HEK293 (cell line): ENCODE measurements at regions not wholly inside any gene's neighbourhood (a gene's known extent, or its start where the extent isn't known, plus 50 kb on each side); places are given as distances from the start of the nearest gene placed in this dataset.

Experiments
- CTCF ChIA-PET: fragments of 350-600 bp; formaldehyde crosslinking; extraction: SDS; loops from one replicate; lab custom pipeline; 2021; ENCODE audit warnings: antibody characterized with exemption; lab: Yijun Ruan, JAX
- POLR2A ChIA-PET: fragments of 300-600 bp; formaldehyde crosslinking; extraction: SDS; loops from one replicate; lab custom pipeline; 2020; ENCODE audit warnings: antibody characterized with exemption, inconsistent platforms; lab: Yijun Ruan, JAX
- H3K27ac ChIP-seq: fragments of 200-500 bp; sonication (Bioruptor generic); 2 replicates; pipeline ENCODE4 v1.5.1; 2014; ENCODE audit warnings: low read depth, low read length, control low read depth, inconsistent platforms; ENCODE audit errors: extremely low read depth
- H3K36me3 ChIP-seq, 2 experiments: fragments of 200-500 bp in 1 of 2; sonication (Bioruptor generic) in 1 of 2; 1 replicate in 1 of 2; 2 replicates in 1 of 2; pipeline ENCODE4 v1.5.1; 2014 to 2017; ENCODE audit warnings: inconsistent platforms in 2 of 2, low read length in 2 of 2; ENCODE audit not compliant: control insufficient read depth in 2 of 2, insufficient read depth in 1 of 2
- H3K4me1 ChIP-seq: fragments of 200-500 bp; sonication (Bioruptor generic); 2 replicates; pipeline ENCODE4 v1.5.1; 2014; ENCODE audit warnings: mild to moderate bottlenecking, low read length, inconsistent platforms; ENCODE audit not compliant: control insufficient read depth, insufficient read depth
- H3K4me3 ChIP-seq: 2 replicates; pipeline ENCODE4 v1.5.1; 2011; ENCODE audit warnings: low read depth, mild to moderate bottlenecking, control low read depth, low read length, moderate library complexity
- H3K9me3 ChIP-seq: fragments of 200-500 bp; sonication (Bioruptor generic); 2 replicates; pipeline ENCODE4 v1.5.1; 2014; ENCODE audit warnings: low read depth, low read length, inconsistent platforms; ENCODE audit not compliant: control insufficient read depth, insufficient read depth
- GLI4 ChIP-seq: fragments of 450-650 bp; formaldehyde crosslinking; IDR thresholded peaks from 2 replicates; pipeline ENCODE4 v1.5.1; 2016; ENCODE audit warnings: missing biosample characterization, missing genetic modification characterization
- GLIS2 ChIP-seq: fragments of 450-650 bp; formaldehyde crosslinking; IDR thresholded peaks from 2 replicates; pipeline ENCODE4 v1.5.1; 2016; ENCODE audit warnings: missing biosample characterization, missing genetic modification characterization
- KLF9 ChIP-seq: fragments of 450-650 bp; formaldehyde crosslinking; IDR thresholded peaks from 2 replicates; pipeline ENCODE4 v1.5.1; 2016; ENCODE audit warnings: missing biosample characterization, missing genetic modification characterization, low read depth
- SP3 ChIP-seq: fragments of 450-650 bp; formaldehyde crosslinking; IDR thresholded peaks from 2 replicates; pipeline ENCODE4 v1.5.1; 2016; ENCODE audit warnings: missing biosample characterization, missing genetic modification characterization
- ZBTB17 ChIP-seq: fragments of 450-650 bp; formaldehyde crosslinking; IDR thresholded peaks from 2 replicates; pipeline ENCODE4 v1.5.1; 2016; ENCODE audit warnings: missing biosample characterization, missing genetic modification characterization
- ZBTB20 ChIP-seq: fragments of 450-650 bp; formaldehyde crosslinking; IDR thresholded peaks from 2 replicates; pipeline ENCODE4 v1.5.1; 2016; ENCODE audit warnings: missing biosample characterization, missing genetic modification characterization
- ZNF140 ChIP-seq: fragments of 450-650 bp; formaldehyde crosslinking; IDR thresholded peaks from 2 replicates; pipeline ENCODE4 v1.5.1; 2016; ENCODE audit warnings: missing biosample characterization, missing genetic modification characterization
- ZNF155 ChIP-seq: fragments of 450-650 bp; formaldehyde crosslinking; IDR thresholded peaks from 2 replicates; pipeline ENCODE4 v1.5.1; 2016; ENCODE audit warnings: missing biosample characterization, missing genetic modification characterization
- ZNF19 ChIP-seq: fragments of 450-650 bp; formaldehyde crosslinking; IDR thresholded peaks from 2 replicates; pipeline ENCODE4; 2016; ENCODE audit warnings: missing biosample characterization, missing genetic modification characterization, low read depth
- ZNF223 ChIP-seq: fragments of 450-650 bp; formaldehyde crosslinking; IDR thresholded peaks from 2 replicates; pipeline ENCODE4 v1.5.1; 2016; ENCODE audit warnings: missing biosample characterization, missing genetic modification characterization
- ZNF23 ChIP-seq: fragments of 450-650 bp; formaldehyde crosslinking; IDR thresholded peaks from 2 replicates; pipeline ENCODE4 v1.5.1; 2016; ENCODE audit warnings: missing biosample characterization, missing genetic modification characterization, borderline replicate concordance
- ZNF292 ChIP-seq: fragments of 450-650 bp; formaldehyde crosslinking; IDR thresholded peaks from 2 replicates; pipeline ENCODE4 v1.5.1; 2016; ENCODE audit warnings: low read depth, missing biosample characterization, missing genetic modification characterization, borderline replicate concordance
- ZNF354C ChIP-seq: fragments of 450-650 bp; formaldehyde crosslinking; IDR thresholded peaks from 2 replicates; pipeline ENCODE4 v1.5.1; 2016; ENCODE audit warnings: missing biosample characterization, missing genetic modification characterization, low read depth, borderline replicate concordance
- ZNF366 ChIP-seq: fragments of 450-650 bp; formaldehyde crosslinking; conservative IDR thresholded peaks from 2 replicates; pipeline ENCODE4 v1.5.1; 2016; ENCODE audit warnings: missing biosample characterization, missing genetic modification characterization
- ZNF404 ChIP-seq: fragments of 450-650 bp; formaldehyde crosslinking; IDR thresholded peaks from 2 replicates; pipeline ENCODE4 v1.5.1; 2017; ENCODE audit warnings: missing biosample characterization, missing genetic modification characterization
- ZNF426 ChIP-seq: fragments of 450-650 bp; formaldehyde crosslinking; IDR thresholded peaks from 2 replicates; pipeline ENCODE4 v1.5.1; 2017; ENCODE audit warnings: missing biosample characterization, missing genetic modification characterization, mild to moderate bottlenecking, inconsistent platforms, moderate library complexity
- ZNF514 ChIP-seq: fragments of 450-650 bp; formaldehyde crosslinking; IDR thresholded peaks from 2 replicates; pipeline ENCODE4 v1.5.1; 2016; ENCODE audit warnings: missing biosample characterization, missing genetic modification characterization
- ZNF530 ChIP-seq: fragments of 450-650 bp; formaldehyde crosslinking; IDR thresholded peaks from 2 replicates; pipeline ENCODE4 v1.5.1; 2016; ENCODE audit warnings: low read depth, missing biosample characterization, missing genetic modification characterization
- ZNF544 ChIP-seq: fragments of 450-650 bp; formaldehyde crosslinking; IDR thresholded peaks from 2 replicates; pipeline ENCODE4 v1.5.0; 2017; ENCODE audit warnings: missing biosample characterization, missing genetic modification characterization
- ZNF549 ChIP-seq: fragments of 450-650 bp; IDR thresholded peaks from 2 replicates; pipeline ENCODE4 v1.5.1; 2018; ENCODE audit warnings: missing biosample characterization, missing genetic modification characterization, mild to moderate bottlenecking, inconsistent platforms, moderate library complexity
- ZNF561 ChIP-seq: fragments of 450-650 bp; IDR thresholded peaks from 2 replicates; pipeline ENCODE4 v1.5.1; 2018; ENCODE audit warnings: missing biosample characterization, missing genetic modification characterization, borderline replicate concordance
- ZNF664 ChIP-seq: fragments of 450-650 bp; formaldehyde crosslinking; IDR thresholded peaks from 2 replicates; pipeline ENCODE4 v1.5.1; 2016; ENCODE audit warnings: missing biosample characterization, missing genetic modification characterization
- ZNF792 ChIP-seq: fragments of 450-650 bp; formaldehyde crosslinking; IDR thresholded peaks from 2 replicates; pipeline ENCODE4 v1.5.1; 2016; ENCODE audit warnings: missing biosample characterization, missing genetic modification characterization
- TF ChIP-seq, protein P1 (sequence below): fragments of 450-650 bp; formaldehyde crosslinking; IDR thresholded peaks from 2 replicates; pipeline ENCODE4 v1.5.1; 2016; ENCODE audit warnings: missing biosample characterization, missing genetic modification characterization
- TF ChIP-seq, protein P2 (sequence below): fragments of 450-650 bp; formaldehyde crosslinking; IDR thresholded peaks from 2 replicates; pipeline ENCODE4 v1.5.1; 2017; ENCODE audit warnings: missing biosample characterization, missing genetic modification characterization
- TF ChIP-seq, protein P3 (sequence below): fragments of 450-650 bp; formaldehyde crosslinking; IDR thresholded peaks from 2 replicates; pipeline ENCODE4 v1.5.1; 2016; ENCODE audit warnings: missing biosample characterization, missing genetic modification characterization
- TF ChIP-seq, protein P4 (sequence below): fragments of 450-650 bp; formaldehyde crosslinking; IDR thresholded peaks from 2 replicates; pipeline ENCODE4 v1.5.0; 2017; ENCODE audit warnings: missing biosample characterization, missing genetic modification characterization, borderline replicate concordance
- TF ChIP-seq, protein P5 (sequence below): fragments of 450-650 bp; formaldehyde crosslinking; IDR thresholded peaks from 2 replicates; pipeline ENCODE4 v1.5.1; 2016; ENCODE audit warnings: missing biosample characterization, missing genetic modification characterization

DNA sequence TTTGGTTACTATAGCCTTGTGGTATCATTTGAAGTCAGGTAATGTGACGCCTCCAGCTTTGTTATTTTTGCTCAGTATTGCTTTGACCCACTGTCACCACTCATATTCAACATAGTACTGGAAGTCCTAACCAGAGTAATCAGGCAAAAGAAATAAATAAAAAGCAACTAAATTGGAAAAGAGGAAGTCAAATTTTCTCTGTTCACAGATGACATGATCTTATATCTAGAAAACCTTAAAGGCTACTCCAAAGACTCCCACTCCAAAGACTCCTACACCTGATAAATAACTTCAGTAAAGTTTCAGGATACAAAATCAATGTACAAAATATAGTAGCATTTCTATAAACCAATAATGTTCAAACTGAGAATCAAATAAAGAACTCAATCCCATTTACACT, 348.6 kb downstream of the CXXC4 start:
- ChIA-PET POLR2A (no interaction called here), CTCF (no interaction called here)
- H3K27ac ChIP-seq: no peak overlapping the region
- H3K36me3 ChIP-seq: no peaks in the 10 kb centered on the region
- H3K9me3 ChIP-seq: no peaks in the 10 kb centered on the region
- H3K4me1 ChIP-seq: no peaks in the 10 kb centered on the region
- TF ChIP-seq, protein P1, sequence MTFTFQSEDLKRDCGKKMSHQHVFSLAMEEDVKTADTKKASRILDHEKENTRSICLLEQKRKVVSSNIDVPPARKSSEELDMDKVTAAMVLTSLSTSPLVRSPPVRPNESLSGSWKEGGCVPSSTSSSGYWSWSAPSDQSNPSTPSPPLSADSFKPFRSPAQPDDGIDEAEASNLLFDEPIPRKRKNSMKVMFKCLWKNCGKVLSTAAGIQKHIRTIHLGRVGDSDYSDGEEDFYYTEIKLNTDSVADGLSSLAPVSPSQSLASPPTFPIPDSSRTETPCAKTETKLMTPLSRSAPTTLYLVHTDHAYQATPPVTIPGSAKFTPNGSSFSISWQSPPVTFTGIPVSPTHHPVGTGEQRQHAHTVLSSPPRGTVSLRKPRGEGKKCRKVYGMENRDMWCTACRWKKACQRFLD (tag by site-specific recombination): no peak
- TF ChIP-seq ZNF292 (tag by site-specific recombination) (no peak), ZNF140 (tag by site-specific recombination) (no peak), ZNF366 (tag by site-specific recombination) (no peak), ZBTB17 (tag by site-specific recombination) (no peak), ZNF23 (no peak), GLI4 (no peak), KLF9 (tag by site-specific recombination) (no peak), ZNF549 (no peak), ZNF19 (tag by site-specific recombination) (no peak)
- TF ChIP-seq, protein P2, sequence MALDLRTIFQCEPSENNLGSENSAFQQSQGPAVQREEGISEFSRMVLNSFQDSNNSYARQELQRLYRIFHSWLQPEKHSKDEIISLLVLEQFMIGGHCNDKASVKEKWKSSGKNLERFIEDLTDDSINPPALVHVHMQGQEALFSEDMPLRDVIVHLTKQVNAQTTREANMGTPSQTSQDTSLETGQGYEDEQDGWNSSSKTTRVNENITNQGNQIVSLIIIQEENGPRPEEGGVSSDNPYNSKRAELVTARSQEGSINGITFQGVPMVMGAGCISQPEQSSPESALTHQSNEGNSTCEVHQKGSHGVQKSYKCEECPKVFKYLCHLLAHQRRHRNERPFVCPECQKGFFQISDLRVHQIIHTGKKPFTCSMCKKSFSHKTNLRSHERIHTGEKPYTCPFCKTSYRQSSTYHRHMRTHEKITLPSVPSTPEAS (tag by site-specific recombination): no peak
- TF ChIP-seq, protein P3, sequence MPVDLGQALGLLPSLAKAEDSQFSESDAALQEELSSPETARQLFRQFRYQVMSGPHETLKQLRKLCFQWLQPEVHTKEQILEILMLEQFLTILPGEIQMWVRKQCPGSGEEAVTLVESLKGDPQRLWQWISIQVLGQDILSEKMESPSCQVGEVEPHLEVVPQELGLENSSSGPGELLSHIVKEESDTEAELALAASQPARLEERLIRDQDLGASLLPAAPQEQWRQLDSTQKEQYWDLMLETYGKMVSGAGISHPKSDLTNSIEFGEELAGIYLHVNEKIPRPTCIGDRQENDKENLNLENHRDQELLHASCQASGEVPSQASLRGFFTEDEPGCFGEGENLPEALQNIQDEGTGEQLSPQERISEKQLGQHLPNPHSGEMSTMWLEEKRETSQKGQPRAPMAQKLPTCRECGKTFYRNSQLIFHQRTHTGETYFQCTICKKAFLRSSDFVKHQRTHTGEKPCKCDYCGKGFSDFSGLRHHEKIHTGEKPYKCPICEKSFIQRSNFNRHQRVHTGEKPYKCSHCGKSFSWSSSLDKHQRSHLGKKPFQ (tag by site-specific recombination): no peak
- TF ChIP-seq, protein P4, sequence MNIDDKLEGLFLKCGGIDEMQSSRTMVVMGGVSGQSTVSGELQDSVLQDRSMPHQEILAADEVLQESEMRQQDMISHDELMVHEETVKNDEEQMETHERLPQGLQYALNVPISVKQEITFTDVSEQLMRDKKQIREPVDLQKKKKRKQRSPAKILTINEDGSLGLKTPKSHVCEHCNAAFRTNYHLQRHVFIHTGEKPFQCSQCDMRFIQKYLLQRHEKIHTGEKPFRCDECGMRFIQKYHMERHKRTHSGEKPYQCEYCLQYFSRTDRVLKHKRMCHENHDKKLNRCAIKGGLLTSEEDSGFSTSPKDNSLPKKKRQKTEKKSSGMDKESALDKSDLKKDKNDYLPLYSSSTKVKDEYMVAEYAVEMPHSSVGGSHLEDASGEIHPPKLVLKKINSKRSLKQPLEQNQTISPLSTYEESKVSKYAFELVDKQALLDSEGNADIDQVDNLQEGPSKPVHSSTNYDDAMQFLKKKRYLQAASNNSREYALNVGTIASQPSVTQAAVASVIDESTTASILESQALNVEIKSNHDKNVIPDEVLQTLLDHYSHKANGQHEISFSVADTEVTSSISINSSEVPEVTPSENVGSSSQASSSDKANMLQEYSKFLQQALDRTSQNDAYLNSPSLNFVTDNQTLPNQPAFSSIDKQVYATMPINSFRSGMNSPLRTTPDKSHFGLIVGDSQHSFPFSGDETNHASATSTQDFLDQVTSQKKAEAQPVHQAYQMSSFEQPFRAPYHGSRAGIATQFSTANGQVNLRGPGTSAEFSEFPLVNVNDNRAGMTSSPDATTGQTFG: no peak
- H3K4me3 ChIP-seq: no peak overlapping the region

DNA sequence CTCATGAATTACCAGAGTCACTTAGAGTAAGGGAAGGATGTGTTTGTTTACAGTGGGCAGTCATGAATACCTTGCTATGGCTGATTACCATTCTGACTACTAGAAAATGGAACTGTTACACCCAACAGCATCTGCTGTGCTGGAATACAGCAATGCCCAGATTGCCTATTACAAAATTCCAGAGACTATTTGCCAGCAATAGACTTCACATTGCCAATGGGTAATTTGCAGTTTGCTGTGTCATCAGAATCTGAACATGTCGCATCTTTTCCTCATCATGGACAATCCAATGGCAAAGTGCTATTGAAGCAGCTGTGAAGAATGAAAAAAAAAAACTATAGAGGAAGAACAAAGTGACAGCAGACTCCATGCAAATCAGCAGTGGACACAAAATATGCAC, 356.6 kb downstream of the CXXC4 start:
- Histone ChIP-seq H3K4me3 (no peak overlapping the region), H3K4me1 (no peaks in the 10 kb centered on the region), H3K36me3 (no peaks in the 10 kb centered on the region), H3K9me3 (no peaks in the 10 kb centered on the region), H3K27ac (no peak overlapping the region)
- ChIA-PET CTCF (no interaction called here), POLR2A (no interaction called here)
- TF ChIP-seq SP3: no peak

DNA sequence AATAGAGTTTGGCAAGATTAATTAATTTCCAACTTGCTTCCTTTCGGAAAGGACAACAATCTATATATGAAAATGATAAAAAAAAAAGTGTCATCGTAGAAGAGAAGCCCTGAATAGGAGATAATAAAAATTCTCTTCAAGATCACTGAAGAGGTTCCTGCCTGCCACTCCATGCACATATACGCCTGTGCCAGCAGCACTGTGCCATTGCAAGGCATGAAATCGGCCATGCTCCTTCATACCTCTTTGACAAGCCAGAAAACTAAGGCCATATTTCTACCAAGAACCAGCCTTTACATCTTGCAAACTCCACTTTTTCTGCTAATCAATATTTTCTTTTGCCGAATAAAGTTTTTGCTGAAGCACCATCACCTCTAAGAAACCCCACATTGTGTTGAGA, 365.5 kb downstream of the CXXC4 start:
- ChIA-PET POLR2A (no interaction called here), CTCF (no interaction called here)
- Histone ChIP-seq H3K4me3 (no peak overlapping the region), H3K4me1 (no peaks in the 10 kb centered on the region), H3K9me3 (no peaks in the 10 kb centered on the region), H3K36me3 (no peaks in the 10 kb centered on the region), H3K27ac (no peak overlapping the region)
- TF ChIP-seq ZNF514 (tag by site-specific recombination) (no peak), ZNF530 (tag by site-specific recombination) (no peak), ZNF792 (tag by site-specific recombination) (no peak), ZNF155 (no peak), ZNF426 (no peak), ZNF223 (tag by site-specific recombination) (no peak), ZNF561 (no peak), ZNF404 (tag by site-specific recombination) (no peak), ZNF544 (tag by site-specific recombination) (no peak), ZBTB20 (tag by site-specific recombination) (no peak), ZNF664 (no peak), GLIS2 (tag by site-specific recombination) (no peak), ZNF354C (tag by site-specific recombination) (no peak)
- TF ChIP-seq, protein P5, sequence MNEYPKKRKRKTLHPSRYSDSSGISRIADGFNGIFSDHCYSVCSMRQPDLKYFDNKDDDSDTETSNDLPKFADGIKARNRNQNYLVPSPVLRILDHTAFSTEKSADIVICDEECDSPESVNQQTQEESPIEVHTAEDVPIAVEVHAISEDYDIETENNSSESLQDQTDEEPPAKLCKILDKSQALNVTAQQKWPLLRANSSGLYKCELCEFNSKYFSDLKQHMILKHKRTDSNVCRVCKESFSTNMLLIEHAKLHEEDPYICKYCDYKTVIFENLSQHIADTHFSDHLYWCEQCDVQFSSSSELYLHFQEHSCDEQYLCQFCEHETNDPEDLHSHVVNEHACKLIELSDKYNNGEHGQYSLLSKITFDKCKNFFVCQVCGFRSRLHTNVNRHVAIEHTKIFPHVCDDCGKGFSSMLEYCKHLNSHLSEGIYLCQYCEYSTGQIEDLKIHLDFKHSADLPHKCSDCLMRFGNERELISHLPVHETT (tag by site-specific recombination): no peak
